Gastroesophageal sphincter (tissue), 4 donors: ENCODE measurements at regions not wholly inside any gene's neighbourhood (a gene's known extent, or its start where the extent isn't known, plus 50 kb on each side); places are given as distances from the start of the nearest gene placed in this dataset.

ENCODE experiments used
- ATAC-seq: fragments of 150-250 bp; one replicate; pipeline ENCODE4 v1.9.1; 2016; ENCODE audit warnings: mild to moderate bottlenecking, moderate library complexity
- H3K27ac ChIP-seq, 4 donors: fragments of 200-600 bp; sonication (generic) in 3 of 4; 1 replicate in 3 of 4; 2 replicates in 1 of 4; pipeline ENCODE4 v1.5.1; 2016 to 2019
- H3K27me3 ChIP-seq: fragments of 200-600 bp; sonication (generic); one replicate; pipeline ENCODE4 v1.5.1; 2019
- H3K36me3 ChIP-seq, 2 donors: fragments of 200-600 bp; sonication (generic); one replicate each; pipeline ENCODE4 v1.5.1; 2019; ENCODE audit warnings: control low read depth in 1 of 2
- H3K4me1 ChIP-seq, 3 donors: fragments of 200-600 bp; sonication (generic); 1 replicate in 2 of 3; 2 replicates in 1 of 3; pipeline ENCODE4 v1.5.1; 2016 to 2019; ENCODE audit warnings: control low read depth in 2 of 3
- H3K4me3 ChIP-seq, 2 donors: fragments of 200-600 bp; sonication (generic); one replicate each; pipeline ENCODE4 v1.5.1; 2019; ENCODE audit warnings: mild to moderate bottlenecking in 1 of 2, moderate library complexity in 1 of 2
- H3K9me3 ChIP-seq, 3 donors: fragments of 200-600 bp; sonication (generic); one replicate each; pipeline ENCODE4 v1.5.1; 2017 to 2019; ENCODE audit warnings: control low read depth in 2 of 3
- CTCF ChIP-seq, 4 experiments: fragments of 200-600 bp in 2 of 4; fragments of 450-650 bp in 2 of 4; sonication (generic) in 1 of 4; IDR thresholded peaks; one replicate each; pipeline ENCODE4 v1.5.1; 2017 to 2019; ENCODE audit warnings: antibody characterized with exemption in 4 of 4, mild to moderate bottlenecking in 2 of 4, moderate library complexity in 2 of 4
- EP300 ChIP-seq: sonication (generic); formaldehyde crosslinking; IDR thresholded peaks from one replicate; pipeline ENCODE4 v1.6.1; 2017; ENCODE audit warnings: antibody characterized with exemption, mild to moderate bottlenecking
- POLR2A ChIP-seq, 2 donors: fragments of 450-650 bp; IDR thresholded peaks; one replicate each; pipeline ENCODE4 v1.6.1; 2017; ENCODE audit warnings: antibody characterized with exemption in 2 of 2, mild to moderate bottlenecking in 2 of 2, moderate library complexity in 1 of 2
- POLR2AphosphoS5 ChIP-seq: sonication (generic); formaldehyde crosslinking; IDR thresholded peaks from one replicate; pipeline ENCODE4 v1.6.1; 2017; ENCODE audit warnings: antibody characterized with exemption
- WGBS, 2 donors: methylation state at CpG; one replicate each; pipeline ENCODE4 v1.1.5; 2018; ENCODE audit warnings: low coverage in 1 of 2; 5-methylcytosine and 5-hydroxymethylcytosine counted together

GRCh38 chr6:22470454-22471131, 98.8 kb upstream of the HDGFL1 start:
- no peaks in the 10 kb centered on the region for H3K9me3 ChIP-seq
- H3K27ac ChIP-seq: peak overlapping the region in 2 of 4 donors; percentile 10 to 45
- no peak overlapping the region for H3K4me3 ChIP-seq
- 59 to 77% methylated on average over 6 to 7 of the region's 7 CpGs for WGBS, 2 donors
- ATAC-seq: peak; percentile 36
- H3K36me3 ChIP-seq: no peaks in the 10 kb centered on the region
- H3K4me1 ChIP-seq: peaks cover 12 to 19% (median 15%) of the 10 kb centered on the region in 3 donors
- no peaks in the 10 kb centered on the region for H3K27me3 ChIP-seq
- TF ChIP-seq POLR2A (IDR thresholded peaks at IDR 0.05) (no peak), EP300 (no peak), CTCF (IDR thresholded peaks at IDR 0.05) (no peak), POLR2AphosphoS5 (no peak)

- H3K27me3 ChIP-seq: no peaks in the 10 kb centered on the region
- no peak overlapping the region for H3K4me3 ChIP-seq
- 4 to 10% methylated on average over 4 of the region's 4 CpGs for WGBS, 2 donors
- peak overlapping the region in 2 of 4 donors; percentile 10 to 45 for H3K27ac ChIP-seq
- no peaks in the 10 kb centered on the region for H3K36me3 ChIP-seq
- peaks cover 12 to 23% (median 15%) of the 10 kb centered on the region in 3 donors for H3K4me1 ChIP-seq
- ATAC-seq: peak; percentile 65
- no peaks in the 10 kb centered on the region for H3K9me3 ChIP-seq
- no peak for TF ChIP-seq POLR2AphosphoS5
- no peak for TF ChIP-seq EP300
- TF ChIP-seq CTCF (IDR thresholded peaks at IDR 0.05): peak in 2 of 4 experiments; percentile 19 to 36
- no peak for TF ChIP-seq POLR2A (IDR thresholded peaks at IDR 0.05)
These were observed 98.2 kb upstream of the HDGFL1 start for GRCh38 chr6:22471132-22471690.

- no peak for TF ChIP-seq CTCF (IDR thresholded peaks at IDR 0.05)
- TF ChIP-seq EP300: no peak
- TF ChIP-seq POLR2AphosphoS5: no peak
- TF ChIP-seq POLR2A (IDR thresholded peaks at IDR 0.05): no peak
- no peak for ATAC-seq
- H3K27me3 ChIP-seq: no peaks in the 10 kb centered on the region
- no peaks in the 10 kb centered on the region for H3K36me3 ChIP-seq
- no peak overlapping the region for H3K27ac ChIP-seq
- 72 to 75% methylated on average over 3 to 4 of the region's 4 CpGs for WGBS, 2 donors
- peaks cover 12 to 28% (median 15%) of the 10 kb centered on the region in 3 donors for H3K4me1 ChIP-seq
- no peaks in the 10 kb centered on the region for H3K9me3 ChIP-seq
- no peak overlapping the region for H3K4me3 ChIP-seq
These were observed 97.6 kb upstream of the HDGFL1 start for GRCh38 chr6:22471746-22472145.

GRCh38 chr6:22473991-22474682, 95.2 kb upstream of the HDGFL1 start:
- 73 to 76% methylated on average over 6 to 7 of the region's 7 CpGs for WGBS, 2 donors

More at GRCh38 chr6:22473991-22474682, 95.2 kb upstream of the HDGFL1 start:
- Histone ChIP-seq H3K4me3 (no peak overlapping the region), H3K27ac (no peak overlapping the region), H3K4me1 (peaks cover 12 to 34% (median 15%) of the 10 kb centered on the region in 3 donors), H3K36me3 (no peaks in the 10 kb centered on the region), H3K9me3 (no peaks in the 10 kb centered on the region), H3K27me3 (no peaks in the 10 kb centered on the region)
- TF ChIP-seq CTCF (IDR thresholded peaks at IDR 0.05) (no peak), POLR2AphosphoS5 (no peak), POLR2A (IDR thresholded peaks at IDR 0.05) (no peak), EP300 (no peak)
- ATAC-seq: no peak
